ENCODE measurements at regions not wholly inside any gene's neighbourhood (a gene's known extent, or its start where the extent isn't known, plus 50 kb on each side); places are given as distances from the start of the nearest gene placed in this dataset.
"Not testable (repeated sequence)": the region's sequence is repeated elsewhere in the genome, so short reads cannot be mapped to it uniquely, and the experiment has no call there.

DNA sequence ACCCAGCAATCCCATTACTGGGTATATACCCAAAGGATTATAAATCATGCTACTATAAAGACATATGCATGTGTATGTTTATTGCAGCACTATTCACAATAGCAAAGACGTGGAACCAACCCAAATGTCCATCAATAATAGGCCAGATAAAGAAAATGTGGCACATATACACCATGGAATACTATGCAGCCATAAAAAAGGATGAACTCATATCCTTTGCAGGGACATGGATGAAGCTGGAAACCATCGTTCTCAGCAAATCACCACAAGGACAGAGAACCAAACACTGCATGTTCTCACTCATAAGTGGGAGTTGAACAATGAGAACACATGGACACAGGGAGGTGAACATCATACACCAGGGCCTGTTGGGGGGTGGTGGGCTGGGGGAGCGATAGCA is 109.7 kb downstream of the ATXN3L start:
- H3K36me3 Mint-ChIP-seq (ENCODE audit: low read depth); H3K4me1 Mint-ChIP-seq (ENCODE audit: low read depth); H3K4me3 Mint-ChIP-seq; H3K27ac Mint-ChIP-seq; intact Hi-C loops (cut with micrococcal nuclease); H3K27me3 Mint-ChIP-seq; H3K9me3 Mint-ChIP-seq: not testable (repeated sequence)

DNA sequence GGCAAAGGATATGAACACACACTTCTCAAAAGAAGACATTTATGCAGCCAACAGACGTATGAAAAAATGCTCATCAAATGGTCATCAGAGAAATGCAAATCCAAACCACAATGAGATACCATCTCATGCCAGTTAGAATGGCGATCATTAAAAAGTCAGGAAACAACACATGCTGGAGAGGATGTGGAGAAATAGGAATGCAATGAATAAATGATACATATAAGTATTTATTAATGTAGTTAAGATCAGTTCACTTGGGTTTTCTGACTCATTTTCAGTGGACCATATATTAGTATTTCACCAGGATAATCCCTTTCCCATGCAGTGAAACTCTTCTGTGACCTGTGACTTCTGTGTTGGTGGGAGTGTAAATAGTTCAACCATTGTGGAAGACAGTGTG is 110.1 kb downstream of the ATXN3L start:
- intact Hi-C loops (cut with micrococcal nuclease); H3K4me3 Mint-ChIP-seq; H3K27me3 Mint-ChIP-seq; H3K9me3 Mint-ChIP-seq; H3K36me3 Mint-ChIP-seq (ENCODE audit: low read depth); H3K4me1 Mint-ChIP-seq (ENCODE audit: low read depth); H3K27ac Mint-ChIP-seq: not testable (repeated sequence)

DNA sequence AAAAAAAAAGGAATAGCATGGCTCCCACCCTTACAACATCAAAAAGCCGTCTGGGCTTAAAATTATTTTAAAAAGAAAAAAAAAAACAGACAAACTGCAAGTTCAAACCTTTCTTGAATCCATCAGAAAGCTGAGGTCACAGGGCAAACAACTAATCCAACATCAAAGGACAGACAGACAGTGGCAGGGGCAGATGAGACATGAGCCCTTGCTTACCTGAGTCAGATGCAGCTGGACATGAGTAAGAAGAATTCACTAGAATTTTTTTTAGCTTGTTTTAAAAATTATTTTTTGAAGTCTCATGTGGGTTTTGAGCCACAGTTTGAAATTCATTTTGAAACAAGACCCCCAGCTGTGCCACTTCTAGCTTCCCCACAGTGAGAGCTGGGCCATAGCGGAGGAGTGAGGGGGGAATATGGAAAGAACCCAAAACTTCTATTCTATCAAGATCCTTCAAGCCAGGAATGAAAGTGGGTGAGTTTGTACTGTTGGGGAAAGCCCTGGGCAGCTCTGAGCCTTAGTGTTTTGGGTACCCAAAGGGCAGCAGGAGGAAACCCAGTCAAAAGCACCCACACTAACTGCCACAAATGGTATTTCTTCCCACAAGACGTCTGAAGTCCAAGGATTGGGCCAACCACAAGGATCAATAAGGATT is 111.4 kb downstream of the ATXN3L start:
- Mint-ChIP-seq H3K4me3 (no peak overlapping the region), H3K36me3 (ENCODE audit: low read depth) (no peaks in the 10 kb centered on the region), H3K9me3 (no peaks in the 10 kb centered on the region), H3K4me1 (ENCODE audit: low read depth) (no peaks in the 10 kb centered on the region), H3K27ac (no peak overlapping the region), H3K27me3 (no peaks in the 10 kb centered on the region)
- intact Hi-C loops (cut with micrococcal nuclease): no loop called here

GRCh38 chrX:13203271-13203670 is 116.6 kb downstream of the ATXN3L start:
- Mint-ChIP-seq H3K4me3 (no peak overlapping the region), H3K27me3 (no peaks in the 10 kb centered on the region), H3K36me3 (ENCODE audit: low read depth) (no peaks in the 10 kb centered on the region), H3K27ac (no peak overlapping the region), H3K9me3 (no peaks in the 10 kb centered on the region), H3K4me1 (ENCODE audit: low read depth) (no peaks in the 10 kb centered on the region)
- intact Hi-C loops (cut with micrococcal nuclease): no loop called here

DNA sequence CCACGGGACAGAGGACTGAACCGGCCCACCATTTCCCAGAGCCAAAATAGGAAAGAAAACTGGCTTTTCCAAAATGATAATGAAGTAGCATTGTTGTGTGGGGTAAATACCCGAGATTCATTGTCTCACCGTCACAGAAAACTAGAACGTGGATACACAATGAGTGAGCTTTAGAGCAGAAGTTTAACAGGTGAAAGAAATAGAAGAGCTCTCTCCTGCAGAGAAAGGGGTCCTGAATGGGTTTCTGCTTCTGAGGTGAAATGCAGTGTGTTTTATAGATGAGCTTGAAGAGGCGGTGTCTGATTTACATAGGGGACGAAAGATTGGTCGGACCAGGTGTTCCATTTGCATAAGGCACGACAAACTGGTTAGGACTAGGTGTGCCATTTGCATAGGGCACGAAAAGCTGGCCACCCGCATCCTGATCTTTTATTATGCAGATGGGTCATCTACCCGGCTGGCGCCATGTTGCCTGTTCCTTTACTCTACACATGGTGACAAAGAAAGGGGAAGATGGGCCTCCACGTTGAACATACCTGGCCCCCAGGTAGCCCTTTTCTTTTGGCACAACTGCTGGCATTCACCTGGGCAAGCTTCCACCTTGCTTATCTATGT is 118.1 kb downstream of the ATXN3L start:
- intact Hi-C loops (cut with micrococcal nuclease): no loop called here
- Mint-ChIP-seq H3K9me3 (no peaks in the 10 kb centered on the region), H3K27me3 (no peaks in the 10 kb centered on the region), H3K36me3 (ENCODE audit: low read depth) (no peaks in the 10 kb centered on the region), H3K4me1 (ENCODE audit: low read depth) (no peaks in the 10 kb centered on the region), H3K4me3 (no peak overlapping the region), H3K27ac (no peak overlapping the region)

GRCh38 chrX:13200398-13200797 is 119.5 kb downstream of the ATXN3L start:
- Mint-ChIP-seq H3K36me3 (ENCODE audit: low read depth) (no peaks in the 10 kb centered on the region), H3K27ac (peak overlapping the region; percentile 18), H3K9me3 (no peaks in the 10 kb centered on the region)

DNA sequence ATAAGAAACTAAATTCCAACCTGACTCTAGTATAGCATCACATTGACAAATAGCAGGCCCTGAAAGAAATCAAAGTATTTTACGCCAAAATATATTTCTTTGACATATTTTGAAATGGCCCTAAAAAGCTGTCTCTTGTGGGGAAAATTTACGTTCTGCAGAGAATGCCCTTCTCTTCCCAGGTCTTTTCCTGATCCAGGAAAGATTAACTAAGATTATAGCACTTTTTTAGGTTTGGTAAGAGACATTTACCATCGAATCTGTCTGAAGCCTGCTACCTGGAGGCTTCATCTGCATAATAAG is 121.1 kb downstream of the ATXN3L start:
- H3K27me3 Mint-ChIP-seq: no peaks in the 10 kb centered on the region
- no peak overlapping the region for H3K27ac Mint-ChIP-seq
- H3K9me3 Mint-ChIP-seq: no peaks in the 10 kb centered on the region
- H3K36me3 Mint-ChIP-seq (ENCODE audit: low read depth): no peaks in the 10 kb centered on the region
- H3K4me3 Mint-ChIP-seq: no peak overlapping the region
- H3K4me1 Mint-ChIP-seq (ENCODE audit: low read depth): no peaks in the 10 kb centered on the region
- intact Hi-C loops (cut with micrococcal nuclease): no loop called here

More at GRCh38 chrX:13200398-13200797, 119.5 kb downstream of the ATXN3L start:
- Mint-ChIP-seq H3K4me1 (ENCODE audit: low read depth) (no peaks in the 10 kb centered on the region), H3K27me3 (no peaks in the 10 kb centered on the region), H3K4me3 (no peak overlapping the region)
- intact Hi-C loops (cut with micrococcal nuclease): no loop called here

DNA sequence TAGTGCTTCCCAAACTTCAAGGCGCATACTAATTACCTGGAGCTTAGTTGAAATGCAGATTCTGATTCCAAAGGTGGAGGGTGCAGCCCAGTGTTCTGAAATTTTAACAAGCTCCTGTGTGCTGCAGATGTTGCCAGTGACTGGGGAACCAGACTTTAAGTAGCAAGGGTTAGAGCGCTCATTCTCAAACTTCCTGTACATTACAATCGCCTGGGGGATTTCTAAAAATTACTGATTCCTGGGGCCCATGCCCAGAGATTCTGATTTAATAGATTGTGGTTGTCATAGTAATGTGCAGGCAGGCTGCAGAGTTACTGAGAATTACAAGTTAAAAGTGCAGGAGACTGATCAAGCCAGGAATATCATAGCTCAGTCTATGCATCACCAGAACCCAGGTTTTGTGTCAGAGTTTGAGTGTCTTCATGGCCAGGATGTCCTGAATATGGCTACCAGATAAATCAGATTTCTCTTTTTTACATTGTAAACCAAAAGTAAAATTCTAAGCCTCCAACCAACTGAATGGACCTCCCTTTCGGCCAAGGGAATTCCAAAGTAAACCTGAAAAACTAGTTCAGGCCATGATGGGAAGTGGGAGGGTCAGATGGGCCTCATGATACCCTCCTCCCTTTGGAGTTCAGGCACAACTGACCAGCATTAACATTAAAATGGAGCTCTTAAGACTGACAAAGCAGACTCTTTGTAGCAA is 121.6 kb downstream of the ATXN3L start:
- H3K27ac Mint-ChIP-seq: no peak overlapping the region
- H3K27me3 Mint-ChIP-seq: no peaks in the 10 kb centered on the region
- no peaks in the 10 kb centered on the region for H3K4me1 Mint-ChIP-seq (ENCODE audit: low read depth)
- intact Hi-C loops (cut with micrococcal nuclease): no loop called here
- H3K4me3 Mint-ChIP-seq: no peak overlapping the region
- H3K36me3 Mint-ChIP-seq (ENCODE audit: low read depth): no peaks in the 10 kb centered on the region
- no peaks in the 10 kb centered on the region for H3K9me3 Mint-ChIP-seq

DNA sequence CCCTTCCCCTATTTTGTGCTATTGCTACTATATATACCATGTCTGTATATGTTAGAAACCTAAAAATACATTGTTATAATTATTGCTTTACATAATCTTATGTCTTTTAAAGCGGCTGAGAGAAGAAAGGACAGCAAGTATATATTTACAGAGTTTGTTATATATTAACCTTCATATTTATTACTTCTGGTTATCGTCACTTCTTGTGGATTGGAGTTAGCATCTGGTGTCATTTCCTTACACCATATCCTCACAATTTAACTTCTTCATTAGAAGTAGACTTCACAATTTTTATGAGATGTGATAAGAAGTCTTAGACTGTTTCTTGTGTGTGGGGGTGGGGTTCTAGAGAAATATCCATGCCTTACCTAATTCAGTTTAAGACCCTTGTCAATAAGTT is 123.1 kb downstream of the ATXN3L start:
- Mint-ChIP-seq H3K27me3 (no peaks in the 10 kb centered on the region), H3K4me3 (no peak overlapping the region), H3K27ac (no peak overlapping the region), H3K9me3 (no peaks in the 10 kb centered on the region), H3K36me3 (ENCODE audit: low read depth) (no peaks in the 10 kb centered on the region), H3K4me1 (ENCODE audit: low read depth) (no peaks in the 10 kb centered on the region)
- intact Hi-C loops (cut with micrococcal nuclease): no loop called here

DNA sequence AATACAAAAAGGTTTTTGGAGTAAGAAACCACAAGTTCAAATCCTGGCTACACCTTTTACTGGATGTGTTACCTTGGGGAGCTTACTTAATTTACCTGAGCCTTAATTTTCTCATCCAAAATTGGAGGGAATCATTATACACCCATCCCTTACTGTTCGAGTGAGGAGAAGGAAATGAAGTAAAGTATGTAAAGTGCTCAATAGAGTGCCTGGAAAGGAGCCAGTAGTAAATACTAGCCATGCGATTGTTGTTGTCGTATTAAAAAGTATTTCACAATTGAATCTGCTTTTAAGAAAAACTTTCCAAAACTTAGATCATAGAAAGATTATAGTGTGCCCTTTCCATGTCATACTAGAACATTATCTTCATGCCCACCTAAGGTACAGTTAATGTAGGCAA is 124.5 kb downstream of the ATXN3L start:
- H3K27me3 Mint-ChIP-seq: no peaks in the 10 kb centered on the region
- intact Hi-C loops (cut with micrococcal nuclease): no loop called here
- H3K4me1 Mint-ChIP-seq (ENCODE audit: low read depth): no peaks in the 10 kb centered on the region
- H3K36me3 Mint-ChIP-seq (ENCODE audit: low read depth): no peaks in the 10 kb centered on the region
- no peaks in the 10 kb centered on the region for H3K9me3 Mint-ChIP-seq
- no peak overlapping the region for H3K4me3 Mint-ChIP-seq
- H3K27ac Mint-ChIP-seq: no peak overlapping the region

DNA sequence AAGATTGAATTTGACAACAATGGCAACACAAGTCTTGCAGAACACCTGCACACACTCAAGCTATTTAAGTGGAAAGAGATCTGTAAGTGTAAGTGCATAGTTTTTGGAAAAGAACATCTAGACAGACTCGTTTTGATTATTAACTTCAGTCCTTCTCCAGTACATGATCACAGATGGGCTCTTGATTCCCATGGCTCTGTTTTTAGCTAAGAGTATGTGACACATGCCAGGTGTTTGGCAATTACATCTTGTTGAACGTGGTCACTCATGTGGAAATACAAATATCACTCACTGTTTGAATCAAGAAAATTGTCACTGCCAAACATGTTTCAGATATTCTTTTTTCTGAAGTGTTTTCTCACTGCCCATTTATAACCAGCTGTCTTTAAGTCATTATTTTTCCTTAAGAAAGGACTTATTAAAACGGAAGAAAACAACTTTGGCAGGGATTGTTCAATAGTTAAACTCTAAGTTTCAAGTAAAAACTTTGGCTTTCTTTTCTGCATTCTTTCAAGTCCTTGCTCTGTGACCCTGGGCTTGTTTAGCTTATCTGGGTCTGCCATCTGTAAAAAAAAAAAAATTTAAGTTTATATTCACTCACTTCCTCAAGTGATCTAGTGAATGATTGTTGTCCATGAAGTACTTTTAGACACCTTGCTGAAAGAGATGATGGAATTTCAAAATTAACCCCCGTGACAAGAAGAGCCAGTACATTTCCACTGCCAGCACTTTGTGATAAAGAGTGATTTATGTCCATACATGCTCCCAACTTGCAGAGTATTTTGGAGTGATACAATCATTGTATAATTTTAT is 125.4 kb downstream of the ATXN3L start:
- Mint-ChIP-seq H3K4me1 (ENCODE audit: low read depth) (no peaks in the 10 kb centered on the region), H3K9me3 (no peaks in the 10 kb centered on the region), H3K27ac (no peak overlapping the region), H3K36me3 (ENCODE audit: low read depth) (no peaks in the 10 kb centered on the region), H3K4me3 (no peak overlapping the region), H3K27me3 (no peaks in the 10 kb centered on the region)
- intact Hi-C loops (cut with micrococcal nuclease): no loop called here

GRCh38 chrX:13190051-13190450 is 129.8 kb downstream of the ATXN3L start:
- Mint-ChIP-seq H3K36me3 (ENCODE audit: low read depth) (no peaks in the 10 kb centered on the region), H3K27me3 (no peaks in the 10 kb centered on the region), H3K4me1 (ENCODE audit: low read depth) (no peaks in the 10 kb centered on the region), H3K27ac (no peak overlapping the region), H3K4me3 (no peak overlapping the region), H3K9me3 (peaks cover 3% of the 10 kb centered on the region)
- intact Hi-C loops (cut with micrococcal nuclease): no loop called here

- no peaks in the 10 kb centered on the region for H3K4me1 Mint-ChIP-seq (ENCODE audit: low read depth)
- no peak overlapping the region for H3K27ac Mint-ChIP-seq
- H3K27me3 Mint-ChIP-seq: no peaks in the 10 kb centered on the region
- H3K36me3 Mint-ChIP-seq (ENCODE audit: low read depth): no peaks in the 10 kb centered on the region
- H3K9me3 Mint-ChIP-seq: peaks cover 9% of the 10 kb centered on the region
- intact Hi-C loops (cut with micrococcal nuclease): no loop called here
- no peak overlapping the region for H3K4me3 Mint-ChIP-seq
These were observed 130.5 kb downstream of the ATXN3L start for GRCh38 chrX:13189380-13189779.

DNA sequence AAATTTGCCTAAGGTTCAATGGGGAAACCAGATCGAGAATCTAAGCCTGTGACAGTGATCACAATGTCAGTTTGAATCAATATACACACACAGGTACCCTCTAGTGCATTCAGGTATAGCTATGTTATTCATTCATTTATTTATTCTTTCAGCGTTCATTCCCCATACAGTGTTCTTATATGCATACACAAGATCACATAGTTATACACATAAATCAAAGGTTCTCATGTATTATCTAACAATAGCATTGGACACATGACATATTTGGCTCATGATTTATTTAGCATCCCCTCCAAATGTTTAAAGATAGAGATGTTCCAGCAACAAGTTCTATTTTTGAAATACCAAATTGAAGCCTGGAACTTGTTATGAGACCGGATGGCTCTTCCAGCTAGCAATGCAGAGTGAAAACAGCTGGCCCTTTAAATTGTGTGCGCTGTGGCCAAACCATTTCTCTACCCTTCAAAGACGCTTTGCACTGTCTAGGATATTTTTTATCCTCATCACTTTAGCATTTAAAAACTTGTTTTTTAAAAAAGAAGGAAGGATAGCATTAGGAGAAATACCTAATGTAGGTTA is 131.0 kb downstream of the ATXN3L start:
- H3K36me3 Mint-ChIP-seq (ENCODE audit: low read depth): no peaks in the 10 kb centered on the region
- intact Hi-C loops (cut with micrococcal nuclease): no loop called here
- H3K9me3 Mint-ChIP-seq: peaks cover 15% of the 10 kb centered on the region
- H3K4me1 Mint-ChIP-seq (ENCODE audit: low read depth): no peaks in the 10 kb centered on the region
- H3K27me3 Mint-ChIP-seq: no peaks in the 10 kb centered on the region
- H3K27ac Mint-ChIP-seq: no peak overlapping the region
- no peak overlapping the region for H3K4me3 Mint-ChIP-seq

Data from dendritic cell treated with granulocyte-macrophage colony-stimulating factor and Interleukin-4, amounts not matched to agents 40 ng/mL and 50 ng/mL, for 4 days (primary cell).